ENCODE measurements at regions not wholly inside any gene's neighbourhood (a gene's known extent, or its start where the extent isn't known, plus 50 kb on each side); places are given as distances from the start of the nearest gene placed in this dataset.
"Not testable (repeated sequence)": the region's sequence is repeated elsewhere in the genome, so short reads cannot be mapped to it uniquely, and the experiment has no call there.

DNA sequence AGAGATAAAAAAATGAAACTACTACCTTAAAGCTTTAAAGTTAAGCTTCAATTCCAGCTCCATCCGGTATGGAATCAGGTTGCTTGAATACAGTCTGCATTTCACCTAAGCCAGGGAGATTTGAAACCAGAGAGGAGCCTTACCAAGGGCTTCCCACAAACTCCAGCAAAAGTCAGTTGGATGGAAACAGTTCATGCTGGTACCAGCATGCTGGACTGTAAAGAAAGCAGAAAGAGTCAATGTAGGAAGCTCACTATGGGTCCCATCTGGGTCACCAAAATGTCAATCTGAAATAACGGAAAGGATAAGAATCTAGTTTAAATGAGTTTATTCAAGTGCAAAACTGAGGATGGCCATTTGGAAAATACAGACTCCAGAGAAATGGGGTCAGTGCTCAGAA is 65.3 kb downstream of the CDO1 start:
- DNase-seq (ENCODE audit: low read depth): peak; percentile 1

DNA sequence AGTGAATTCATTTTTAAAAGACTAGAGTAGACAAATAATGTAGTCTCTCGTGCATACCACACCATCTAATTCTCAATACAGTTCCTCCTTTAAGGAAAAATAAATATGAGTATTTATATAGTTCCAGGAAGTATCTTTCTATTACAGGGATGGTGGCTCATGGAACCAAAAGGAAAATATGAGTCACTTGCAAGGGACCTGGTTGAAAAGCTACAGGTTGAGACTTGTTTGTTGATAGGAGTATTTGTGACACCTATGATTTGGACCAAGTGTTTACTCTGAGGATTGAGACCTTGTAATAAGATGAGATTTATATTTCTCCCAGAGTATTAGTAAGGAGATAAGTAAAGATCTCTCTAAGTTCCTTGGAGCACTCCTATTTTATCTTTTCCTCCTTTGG is 67.4 kb downstream of the CDO1 start:
- DNase-seq (ENCODE audit: low read depth): no peak

DNA sequence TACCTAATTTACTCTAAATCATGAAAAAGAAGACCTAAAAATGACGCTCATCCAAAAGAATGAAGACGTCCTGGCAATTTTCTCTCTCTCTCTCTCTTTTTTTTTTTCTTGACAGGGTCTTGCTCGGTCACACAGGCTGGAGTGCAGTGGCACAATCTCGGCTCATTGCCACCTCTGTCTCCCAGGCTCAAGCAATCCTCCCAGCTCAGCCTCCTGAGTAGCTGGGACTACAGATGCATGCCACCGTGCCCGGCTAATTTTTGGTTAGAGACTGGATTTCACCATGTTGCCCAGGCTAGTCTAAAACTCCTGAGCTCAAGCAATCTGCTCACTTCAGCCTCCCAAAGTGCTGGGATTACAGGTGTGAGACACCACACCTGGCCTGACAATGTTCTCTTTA is 77.2 kb downstream of the CDO1 start:
- not testable (repeated sequence) for DNase-seq (ENCODE audit: low read depth)

DNA sequence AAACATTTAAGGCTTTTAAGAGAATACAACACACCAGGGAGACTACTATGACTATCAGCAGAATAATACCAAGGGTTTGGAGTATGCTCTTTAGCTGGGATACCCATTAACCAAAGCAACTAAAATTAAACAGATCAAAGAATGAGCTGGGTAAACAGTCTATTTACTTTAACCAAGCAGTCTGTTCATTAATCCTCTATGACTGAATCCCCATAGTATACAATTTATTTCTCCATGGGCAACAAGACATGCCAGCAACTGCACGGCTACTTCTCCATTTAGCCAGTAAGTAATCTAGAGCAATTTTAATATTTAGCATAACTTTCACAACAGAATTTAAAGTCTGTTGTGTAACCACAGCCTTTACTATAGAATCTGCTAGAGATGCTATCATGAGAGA is 77.6 kb downstream of the CDO1 start:
- no peak for DNase-seq (ENCODE audit: low read depth)

DNA sequence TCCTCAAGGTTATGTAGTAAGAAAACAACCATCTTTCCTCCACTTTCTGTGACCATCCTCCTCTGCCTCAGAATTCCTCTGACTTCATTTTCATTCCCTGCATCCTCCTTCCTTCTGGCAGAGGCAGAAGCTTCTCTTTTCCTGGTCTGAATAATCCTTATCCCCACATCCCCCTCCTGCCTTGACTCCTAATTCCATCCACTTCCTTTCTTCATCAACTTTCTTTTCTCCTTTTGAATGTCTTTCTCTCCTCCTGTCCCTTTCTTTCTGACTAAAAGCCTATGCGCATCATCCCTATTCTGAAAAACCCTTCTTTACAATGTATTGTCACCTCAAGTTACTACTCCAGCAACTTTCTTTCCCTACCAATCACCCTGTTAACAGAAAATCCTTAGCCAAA is 79.0 kb downstream of the CDO1 start:
- DNase-seq (ENCODE audit: low read depth): no peak

DNA sequence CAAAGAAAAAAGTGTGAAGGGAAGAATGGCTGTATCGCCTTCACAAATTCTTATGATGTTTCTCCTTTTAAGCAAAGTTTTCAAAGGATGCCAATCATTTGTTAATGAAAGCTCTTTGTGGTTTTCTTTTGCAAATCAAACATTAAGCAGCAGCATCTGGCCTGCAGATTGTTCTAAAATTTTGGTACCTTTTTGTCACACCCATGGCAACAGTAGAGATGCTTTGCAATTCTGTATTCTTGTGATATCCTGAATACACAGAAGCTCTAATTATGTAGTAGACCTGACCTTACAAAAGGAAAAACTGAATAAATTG is 79.8 kb downstream of the CDO1 start:
- no peak for DNase-seq (ENCODE audit: low read depth)

DNA sequence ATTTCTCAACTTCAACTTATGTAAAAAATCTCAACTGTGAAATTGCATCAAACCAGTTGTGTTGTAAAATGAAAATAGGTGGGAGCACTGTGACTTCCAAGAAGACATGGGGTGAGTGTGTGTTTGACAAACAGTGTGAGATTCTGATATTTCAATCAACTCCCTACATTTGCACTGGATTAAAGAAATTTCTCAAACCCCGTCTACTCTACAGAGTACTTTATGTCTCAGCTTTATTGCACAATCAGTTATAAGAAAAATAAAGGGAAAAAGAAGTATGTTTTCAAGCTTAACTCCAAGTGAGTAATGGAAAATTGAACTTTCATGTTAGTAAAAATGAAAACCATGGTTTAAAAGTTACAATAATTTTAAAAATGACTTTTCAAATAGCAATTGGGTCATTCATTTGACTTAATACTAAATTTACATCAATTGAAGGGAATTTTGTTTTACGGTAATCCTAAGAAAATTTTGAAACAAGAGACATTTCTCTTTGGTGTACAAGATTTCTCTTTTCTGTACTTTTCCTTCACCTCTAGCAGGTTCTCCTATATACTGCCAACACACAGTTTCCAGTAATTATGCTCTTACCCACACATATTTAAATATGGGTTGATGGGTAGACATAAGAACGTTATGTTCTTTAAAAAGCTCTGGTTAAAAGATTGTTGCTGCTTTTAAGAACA is 80.3 kb downstream of the CDO1 start:
- no peak for DNase-seq (ENCODE audit: low read depth)

DNA sequence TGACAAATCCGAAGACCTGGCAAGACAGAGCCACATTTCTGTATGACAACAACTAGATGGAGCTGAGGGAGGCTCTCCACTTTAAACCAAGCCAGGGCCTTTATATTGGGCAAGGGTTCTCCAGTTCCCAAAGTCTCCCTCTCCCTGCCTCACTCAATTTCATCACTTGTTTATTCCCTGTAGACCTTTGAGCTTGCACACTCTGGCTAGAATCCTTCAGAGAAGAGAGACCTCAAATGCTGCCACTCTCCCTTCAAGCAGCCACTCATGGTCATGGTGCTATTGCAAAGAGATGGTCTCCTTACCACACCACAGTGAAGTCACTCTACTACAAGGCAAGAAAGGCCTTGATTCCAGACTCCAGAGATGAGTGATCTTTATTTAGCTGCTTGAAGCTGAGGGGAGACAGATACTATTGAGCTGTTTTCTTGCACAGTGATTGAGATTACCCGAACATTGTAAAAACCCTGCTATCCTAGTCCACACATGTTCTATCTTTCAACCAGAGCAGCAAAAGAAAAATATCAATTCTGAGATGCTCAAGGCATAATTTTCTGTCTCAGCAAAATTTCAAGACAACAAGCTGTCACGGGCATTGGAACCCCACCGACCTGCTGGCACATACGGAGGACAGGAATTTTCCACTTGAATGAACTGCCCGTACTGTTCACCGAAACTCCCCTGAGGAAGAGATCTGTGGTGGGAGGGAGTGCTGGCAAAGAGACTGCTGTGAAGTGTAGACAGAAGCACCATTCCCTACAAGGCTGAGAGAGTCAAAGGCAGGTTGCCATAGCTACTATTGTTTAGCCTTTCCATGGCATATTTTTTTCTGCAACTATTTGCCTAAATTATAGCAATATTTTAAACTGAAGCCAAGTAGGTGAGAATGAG is 81.1 kb downstream of the CDO1 start:
- DNase-seq (ENCODE audit: low read depth): no peak

DNA sequence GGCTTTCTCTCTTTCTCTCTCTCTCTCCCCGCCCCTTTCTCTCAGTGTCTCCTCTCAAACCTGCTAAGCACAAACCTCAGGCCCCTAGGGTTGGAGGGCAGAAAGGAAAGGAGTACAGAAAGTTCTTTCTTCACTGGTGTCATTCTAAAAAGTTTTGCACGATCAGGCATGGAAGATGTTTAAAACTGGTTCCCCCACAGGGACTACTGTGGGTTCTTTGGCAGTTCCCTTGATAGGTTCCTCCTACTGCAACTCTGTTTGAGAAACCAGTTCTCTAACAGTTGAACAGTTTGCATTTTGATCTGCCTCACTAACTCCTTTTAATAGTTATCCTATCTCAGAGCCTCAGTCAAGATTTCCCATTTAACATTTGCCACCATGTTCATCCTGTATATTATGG is 82.9 kb downstream of the CDO1 start:
- no peak for DNase-seq (ENCODE audit: low read depth)

DNA sequence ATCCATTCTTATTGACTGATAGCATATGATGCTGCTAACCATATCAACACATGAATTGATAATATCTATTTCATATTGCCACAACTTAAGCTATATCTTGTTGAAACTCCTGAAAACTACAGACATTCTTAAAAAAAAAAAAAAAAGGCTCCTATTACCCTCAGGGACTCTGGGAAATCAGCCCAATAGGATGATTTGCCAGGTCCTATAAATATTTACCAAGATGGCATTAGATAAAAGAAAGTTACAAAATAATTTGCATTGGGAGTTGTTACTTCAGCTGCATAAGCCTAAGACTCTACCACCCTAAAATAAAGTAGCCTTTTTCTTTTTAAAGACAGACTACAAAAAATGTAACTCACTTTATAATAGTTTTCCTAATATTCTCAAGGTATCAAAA is 84.4 kb downstream of the CDO1 start:
- no peak for DNase-seq (ENCODE audit: low read depth)

DNA sequence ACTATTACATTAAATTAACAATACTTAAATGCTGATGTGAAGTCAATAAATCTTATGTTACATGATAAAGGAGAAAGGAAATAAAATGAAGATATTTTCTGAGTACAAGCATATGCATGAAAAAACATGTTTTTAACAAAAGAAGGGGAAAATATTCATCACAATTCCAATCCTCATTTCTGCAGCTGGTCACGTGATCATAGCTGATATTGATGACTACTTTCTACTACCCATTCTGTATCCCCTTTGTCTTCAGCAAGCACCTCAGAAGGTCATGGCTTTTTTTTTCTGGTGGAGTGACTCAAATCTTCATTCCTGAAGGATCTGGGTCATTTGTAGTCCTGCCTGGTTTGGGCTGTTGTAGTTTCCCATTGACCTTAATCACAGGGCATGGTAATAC is 90.9 kb downstream of the CDO1 start:
- no peak for DNase-seq (ENCODE audit: low read depth)

DNA sequence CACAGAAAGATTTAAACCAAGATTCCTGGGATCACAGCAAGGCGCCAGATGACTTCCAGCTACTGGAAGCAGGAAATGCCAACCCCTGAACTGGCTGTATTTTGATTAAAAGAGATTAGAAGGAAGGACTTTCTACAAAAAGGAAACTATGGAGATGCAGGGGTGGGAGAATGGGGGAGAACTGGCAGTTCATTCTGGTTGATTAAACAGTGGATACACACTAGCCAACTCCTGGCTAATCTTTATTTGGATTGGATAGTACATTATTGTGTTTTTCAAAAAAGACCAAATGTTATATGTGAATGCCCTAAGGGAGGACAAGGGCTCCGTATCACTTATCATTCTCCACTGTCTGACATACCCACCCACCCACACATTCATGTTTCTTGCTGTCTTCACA is 93.2 kb downstream of the CDO1 start:
- DNase-seq (ENCODE audit: low read depth): no peak

DNA sequence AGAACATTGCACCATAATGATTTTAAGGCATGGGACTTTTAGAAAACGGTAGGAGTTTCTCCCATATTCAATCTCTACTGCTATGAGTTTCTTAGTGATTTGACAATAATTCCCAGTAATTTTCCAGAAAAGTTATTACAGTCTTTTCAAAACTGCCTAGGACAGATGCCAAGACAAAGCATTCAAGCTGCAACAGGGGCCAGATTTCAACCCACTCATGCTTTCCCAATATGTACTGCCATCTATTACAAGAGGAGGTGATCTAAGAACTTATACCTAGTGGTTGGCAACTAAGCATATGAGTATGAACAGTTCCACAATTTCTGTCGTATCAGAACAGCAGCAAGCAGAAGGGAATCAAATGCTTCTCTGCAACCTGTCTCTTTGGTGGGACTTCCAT is 95.1 kb upstream of the TMED7 start:
- DNase-seq (ENCODE audit: low read depth): no peak

DNA sequence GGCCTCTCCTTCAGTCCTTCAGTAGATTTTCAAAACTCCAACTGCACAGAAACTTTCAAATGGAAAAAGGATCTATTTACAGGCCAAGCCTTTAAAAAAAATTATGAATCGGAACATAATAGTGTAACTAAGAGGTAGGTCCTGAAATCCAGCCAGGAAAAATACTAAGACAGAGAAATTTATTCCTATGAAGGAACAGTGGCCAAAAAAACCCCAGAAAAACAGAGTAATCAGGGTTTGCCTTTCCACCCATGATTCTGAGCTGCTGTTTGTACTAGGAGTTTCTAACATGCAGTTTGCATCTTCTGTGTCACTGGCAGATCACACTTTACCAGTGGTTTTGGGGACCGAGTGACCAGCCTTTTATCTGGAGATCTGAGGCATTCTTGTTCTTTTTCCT is 93.1 kb upstream of the TMED7 start:
- no peak for DNase-seq (ENCODE audit: low read depth)

DNA sequence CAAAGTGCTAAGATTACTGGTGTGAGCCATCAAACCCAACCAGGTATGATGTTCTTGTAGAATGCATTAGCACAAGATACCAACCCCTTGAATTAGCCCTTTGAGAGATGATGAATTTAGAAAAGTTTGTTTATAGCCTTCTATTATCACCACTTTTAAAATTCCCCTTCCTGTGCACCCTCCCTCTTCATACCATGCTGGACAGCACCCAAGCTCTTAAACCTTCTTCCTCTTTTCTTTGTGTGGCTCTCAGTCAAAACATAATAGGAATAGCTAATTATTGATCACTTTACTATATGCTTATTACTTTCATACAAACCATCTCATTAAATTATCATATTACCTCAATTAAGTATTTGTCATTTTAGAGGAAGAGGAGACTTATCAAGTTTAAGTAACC is 87.6 kb upstream of the TMED7 start:
- DNase-seq (ENCODE audit: low read depth): no peak

DNA sequence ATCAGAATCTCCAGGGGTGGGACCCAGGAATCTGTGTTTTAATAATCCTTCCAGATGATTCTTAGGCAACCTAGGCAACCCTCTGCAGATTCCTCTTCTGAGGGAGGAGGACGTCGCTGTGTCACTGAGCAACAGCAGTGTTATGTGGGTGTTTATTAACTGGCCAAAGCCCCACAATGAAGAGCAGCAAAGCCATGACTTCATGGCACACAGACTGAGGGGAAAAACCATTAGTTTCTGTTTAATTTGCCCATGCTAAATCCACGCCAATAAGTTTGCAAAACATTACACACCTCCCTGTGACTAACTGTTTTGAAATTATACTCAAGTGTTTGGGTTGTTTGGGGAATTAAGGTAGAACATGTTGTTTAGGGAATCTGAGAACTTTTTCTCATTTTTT is 83.7 kb upstream of the TMED7 start:
- no peak for DNase-seq (ENCODE audit: low read depth)

DNA sequence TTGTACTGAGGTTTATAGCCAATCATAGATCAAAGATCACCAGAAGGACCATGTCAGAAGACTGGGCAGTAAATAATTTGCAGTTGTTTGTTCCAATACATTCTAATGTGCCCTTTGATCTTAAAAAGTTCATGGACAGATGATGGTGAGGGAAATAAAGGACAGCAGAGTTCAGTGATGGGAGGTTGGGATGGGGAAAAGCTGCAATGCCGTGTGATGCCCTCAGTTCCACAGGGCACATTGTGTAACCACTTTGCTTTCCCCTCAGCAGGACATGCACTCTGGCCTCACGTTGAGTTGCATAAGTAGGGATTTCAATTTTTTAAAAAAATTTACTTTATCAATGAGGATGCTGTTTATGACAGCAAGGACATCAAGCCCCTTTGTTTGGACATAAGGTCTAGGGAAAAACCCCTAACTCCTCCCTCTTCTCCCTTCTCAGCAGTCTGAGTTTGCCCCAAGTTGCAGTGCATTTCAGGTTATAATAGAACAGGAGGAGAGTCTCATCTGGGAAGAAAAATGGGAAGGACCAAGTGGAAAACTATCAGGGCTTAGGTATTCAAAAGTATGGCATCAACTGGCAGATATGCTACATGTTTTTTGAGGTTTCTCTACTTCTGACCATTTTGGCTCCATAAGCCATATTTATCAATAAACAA is 83.1 kb upstream of the TMED7 start:
- no peak for DNase-seq (ENCODE audit: low read depth)

DNA sequence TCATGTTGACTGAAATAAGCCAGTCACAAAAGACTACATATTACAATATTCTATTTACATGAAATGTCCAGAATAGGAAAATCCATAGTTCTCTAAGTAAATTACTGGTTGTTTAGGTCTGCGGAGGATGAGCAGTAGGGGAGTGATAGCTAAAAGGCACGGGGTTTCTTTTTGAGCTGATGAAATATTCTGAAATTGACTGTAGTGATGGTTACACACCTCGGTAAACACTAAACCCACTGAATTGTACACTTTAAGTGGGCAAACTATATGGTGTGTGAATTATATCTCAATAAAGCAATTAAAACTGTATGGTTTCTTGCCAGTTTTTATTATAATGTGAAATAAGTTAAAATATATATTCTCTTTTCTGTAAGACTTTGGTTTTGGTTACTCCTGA is 77.7 kb upstream of the TMED7 start:
- no peak for DNase-seq (ENCODE audit: low read depth)

DNA sequence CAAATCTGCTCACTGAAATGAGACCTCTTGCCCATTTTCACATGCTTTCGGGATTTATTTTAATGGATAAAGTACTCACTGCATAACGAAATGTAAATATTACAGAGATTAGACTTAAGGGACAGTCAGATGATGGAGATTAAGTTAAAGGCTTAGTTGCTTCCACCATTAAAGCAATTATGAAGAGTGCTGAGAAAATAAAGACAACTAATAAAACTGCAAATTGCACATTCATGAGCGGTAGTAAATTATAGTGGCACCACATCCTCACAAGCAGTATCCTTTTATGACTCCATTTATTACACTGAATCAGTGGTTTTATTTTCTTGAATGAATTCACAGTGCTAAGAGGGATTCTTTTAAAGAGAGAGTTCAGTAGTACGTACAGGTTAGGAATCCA is 76.2 kb upstream of the TMED7 start:
- no peak for DNase-seq (ENCODE audit: low read depth)

DNA sequence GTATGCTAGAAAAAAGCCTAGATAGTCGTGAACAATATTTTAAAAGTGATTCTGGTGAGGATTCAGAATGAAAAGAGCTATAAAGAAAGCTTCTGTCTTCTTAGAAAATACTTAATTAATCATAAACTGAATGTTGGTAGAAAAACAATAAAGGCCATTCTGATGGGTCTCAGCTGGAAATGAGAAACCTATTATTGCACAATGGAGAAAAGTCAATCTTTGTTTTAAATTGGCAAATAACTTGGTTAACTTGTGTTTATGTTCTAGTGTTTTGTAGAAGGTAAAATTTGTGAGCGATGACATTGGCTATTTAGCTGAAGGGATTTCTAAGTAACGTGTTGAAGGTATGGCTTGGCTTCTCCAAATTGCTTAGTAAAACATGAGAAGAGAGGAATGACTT is 74.1 kb upstream of the TMED7 start:
- no peak for DNase-seq (ENCODE audit: low read depth)

DNA sequence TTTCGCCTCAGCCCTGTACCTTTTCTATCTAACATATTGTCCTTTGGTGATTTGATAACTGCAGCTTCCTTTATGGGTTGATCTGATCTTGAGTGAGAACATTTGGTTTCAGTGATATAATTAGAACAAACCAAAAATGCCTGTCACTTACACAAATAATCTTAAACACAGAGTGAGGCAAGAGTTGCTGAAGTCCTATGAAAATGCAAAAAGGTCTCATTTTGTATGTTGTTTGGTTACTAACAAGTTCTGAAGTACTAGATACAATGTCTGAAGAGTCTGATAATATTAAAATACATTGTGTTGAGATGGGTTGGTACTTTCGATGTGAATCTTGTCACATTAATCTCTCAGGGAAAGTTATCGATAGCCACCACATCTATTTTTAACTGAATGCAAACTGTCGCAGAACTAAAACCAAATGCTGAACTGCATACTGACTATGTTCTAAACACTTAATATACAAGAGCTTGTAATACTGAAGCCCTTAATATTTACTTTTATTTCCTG is 70.4 kb upstream of the TMED7 start:
- no peak for DNase-seq (ENCODE audit: low read depth)

DNA sequence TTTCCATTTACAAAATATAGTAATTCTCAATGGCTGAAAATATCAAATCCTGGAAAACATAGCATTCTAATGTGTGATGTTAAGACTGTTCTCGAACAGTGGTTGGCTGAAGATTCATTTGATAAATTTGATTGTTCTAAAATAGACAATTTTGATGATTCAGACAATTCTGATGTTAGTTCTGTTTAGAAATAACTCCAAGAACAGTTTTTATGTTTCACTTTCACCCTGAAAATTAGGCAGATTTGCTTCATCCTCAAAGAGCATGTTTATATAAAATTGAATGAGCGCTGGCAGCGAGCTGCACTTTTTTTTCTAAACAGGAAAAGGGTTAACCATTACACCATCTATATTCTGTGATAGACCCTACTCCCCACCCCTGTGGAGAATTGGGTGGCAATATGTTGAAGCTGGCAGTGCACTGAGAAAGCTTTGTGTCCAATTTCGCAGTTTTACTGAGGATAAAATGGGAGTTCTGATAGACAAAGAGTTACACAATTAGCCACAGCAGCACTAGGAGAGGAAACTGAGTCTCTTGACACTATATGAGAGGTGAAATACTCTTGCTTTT is 69.6 kb upstream of the TMED7 start:
- no peak for DNase-seq (ENCODE audit: low read depth)

DNA sequence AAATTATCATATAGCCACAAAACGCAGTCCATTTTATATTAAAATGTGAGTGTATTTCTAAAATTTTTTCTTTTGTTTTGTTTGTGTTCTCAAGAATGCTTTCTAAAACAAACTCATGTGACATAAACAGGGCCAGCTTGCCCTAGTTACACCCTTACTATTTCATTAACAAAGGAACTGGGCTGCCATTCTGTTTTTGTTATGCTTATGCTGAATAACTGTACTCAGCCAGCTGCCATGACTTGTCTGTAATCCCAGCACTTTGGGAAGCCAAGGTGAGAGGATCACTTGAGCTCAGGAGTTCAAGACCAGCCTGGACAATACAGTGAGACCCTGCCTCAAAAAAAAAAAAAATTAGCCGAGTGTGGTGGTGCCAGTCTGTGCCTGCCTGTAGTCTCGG is 66.0 kb upstream of the TMED7 start:
- DNase-seq (ENCODE audit: low read depth): not testable (repeated sequence)

Data from amniotic epithelial cell (primary cell).